GM19455 (cell line): ENCODE measurements at regions not wholly inside any gene's neighbourhood (a gene's known extent, or its start where the extent isn't known, plus 50 kb on each side); places are given as distances from the start of the nearest gene placed in this dataset.

Source experiments
- ATAC-seq: cut with Tn5 transposase; IDR thresholded peaks from one replicate; pipeline ENCODE4 v1.9.1; 2021; ENCODE audit not compliant: unreplicated experiment

DNA sequence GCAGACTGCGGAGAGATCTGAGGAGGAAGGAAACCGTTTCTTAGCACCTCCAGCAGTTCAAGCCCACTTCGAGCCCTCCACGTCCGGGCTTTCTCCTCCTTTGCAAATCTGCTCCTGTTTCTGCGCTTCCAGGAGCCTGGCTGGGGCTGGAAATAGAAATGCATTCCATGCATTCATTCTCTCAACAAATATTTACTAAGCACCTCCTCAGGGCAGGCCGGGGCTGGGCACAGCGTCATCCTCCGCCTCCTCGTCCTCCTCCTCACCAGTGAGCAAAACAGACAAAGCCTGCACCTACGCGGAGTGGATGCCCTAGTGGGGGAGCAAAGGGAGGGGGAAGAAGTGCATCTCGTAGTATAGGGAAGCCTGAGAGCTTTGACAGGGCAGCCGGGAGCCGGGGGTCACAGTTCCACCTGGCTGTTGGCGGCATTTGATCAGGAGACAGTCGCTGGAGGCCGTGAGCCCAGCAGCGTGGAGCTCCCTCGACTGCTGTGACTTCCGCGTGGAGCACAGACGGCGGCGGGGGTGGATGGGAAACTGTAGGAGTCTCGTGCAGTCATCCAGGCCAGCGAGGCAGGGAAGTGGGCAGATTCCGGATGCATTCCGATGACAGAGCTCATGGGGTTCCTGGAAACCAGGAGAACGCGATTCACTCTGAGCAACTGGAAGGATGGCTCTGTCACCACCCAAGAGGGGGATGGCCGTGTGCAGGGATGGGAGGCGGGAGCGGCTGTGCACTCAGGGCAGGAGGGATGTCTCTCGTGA lies 93.5 kb downstream of the SIK1 start:
- no peak for ATAC-seq

DNA sequence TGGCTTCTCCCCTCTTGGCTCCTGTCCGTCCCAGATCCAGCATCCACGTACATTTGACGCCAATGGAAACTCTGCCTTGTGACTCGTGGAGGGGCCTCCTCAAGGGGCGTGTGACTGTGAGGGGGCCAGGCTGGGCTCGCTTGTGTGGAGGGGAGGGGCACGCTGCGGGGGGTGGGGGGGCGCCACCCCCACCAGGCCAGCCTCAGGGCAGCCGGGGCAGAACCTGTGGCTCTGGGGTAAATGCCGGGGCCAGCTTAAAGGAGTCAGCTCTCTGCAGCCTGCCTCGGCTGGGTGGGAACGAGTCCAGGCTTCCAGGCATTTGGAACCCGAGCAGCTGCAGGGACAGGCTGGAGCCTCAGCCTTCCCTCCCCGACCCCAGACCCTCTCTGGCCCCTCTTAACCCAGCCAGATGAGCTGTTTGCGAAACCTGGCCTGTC lies 94.1 kb downstream of the SIK1 start:
- ATAC-seq = no peak

DNA sequence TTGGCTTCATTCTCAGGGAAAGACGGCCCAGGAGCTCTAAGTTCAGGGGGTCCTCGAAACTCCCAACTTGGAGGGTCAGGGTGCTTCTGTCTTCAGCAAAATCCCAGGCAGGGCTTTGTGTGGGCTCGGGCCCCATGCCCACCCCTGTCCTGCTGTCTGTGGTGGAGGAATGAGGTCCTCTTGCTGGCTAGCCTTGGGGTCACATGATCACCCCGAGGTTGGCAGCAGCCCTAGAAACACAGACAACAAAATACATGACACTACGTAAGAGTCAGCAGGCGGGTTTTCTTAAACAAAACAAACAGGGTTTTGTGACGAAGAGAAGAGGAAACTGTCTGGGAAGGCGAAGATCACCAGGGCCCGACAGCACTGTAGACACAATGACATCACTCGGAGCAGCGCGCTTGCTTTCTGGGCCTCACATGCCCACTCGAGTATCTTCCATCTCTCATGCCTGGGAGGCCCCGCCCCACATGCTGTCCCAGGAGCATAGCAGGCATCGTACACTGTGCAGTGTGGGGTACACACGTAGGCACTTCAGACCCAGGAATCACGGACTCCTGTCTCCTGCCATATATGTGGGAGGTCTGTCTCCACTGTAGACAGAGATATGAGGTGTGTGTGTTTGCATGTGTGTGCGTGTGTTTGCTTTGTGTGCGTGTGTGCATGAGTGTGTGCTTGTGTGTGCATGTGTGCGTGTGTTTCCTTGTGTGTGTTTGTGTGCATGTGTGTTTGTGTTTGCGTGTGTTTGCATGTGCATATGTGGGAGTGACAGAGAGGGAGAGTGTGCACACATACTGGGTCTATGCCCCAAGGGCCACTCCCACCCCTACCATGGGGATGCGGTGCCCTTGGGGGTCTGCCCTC lies 94.7 kb downstream of the SIK1 start:
- ATAC-seq = no peak

DNA sequence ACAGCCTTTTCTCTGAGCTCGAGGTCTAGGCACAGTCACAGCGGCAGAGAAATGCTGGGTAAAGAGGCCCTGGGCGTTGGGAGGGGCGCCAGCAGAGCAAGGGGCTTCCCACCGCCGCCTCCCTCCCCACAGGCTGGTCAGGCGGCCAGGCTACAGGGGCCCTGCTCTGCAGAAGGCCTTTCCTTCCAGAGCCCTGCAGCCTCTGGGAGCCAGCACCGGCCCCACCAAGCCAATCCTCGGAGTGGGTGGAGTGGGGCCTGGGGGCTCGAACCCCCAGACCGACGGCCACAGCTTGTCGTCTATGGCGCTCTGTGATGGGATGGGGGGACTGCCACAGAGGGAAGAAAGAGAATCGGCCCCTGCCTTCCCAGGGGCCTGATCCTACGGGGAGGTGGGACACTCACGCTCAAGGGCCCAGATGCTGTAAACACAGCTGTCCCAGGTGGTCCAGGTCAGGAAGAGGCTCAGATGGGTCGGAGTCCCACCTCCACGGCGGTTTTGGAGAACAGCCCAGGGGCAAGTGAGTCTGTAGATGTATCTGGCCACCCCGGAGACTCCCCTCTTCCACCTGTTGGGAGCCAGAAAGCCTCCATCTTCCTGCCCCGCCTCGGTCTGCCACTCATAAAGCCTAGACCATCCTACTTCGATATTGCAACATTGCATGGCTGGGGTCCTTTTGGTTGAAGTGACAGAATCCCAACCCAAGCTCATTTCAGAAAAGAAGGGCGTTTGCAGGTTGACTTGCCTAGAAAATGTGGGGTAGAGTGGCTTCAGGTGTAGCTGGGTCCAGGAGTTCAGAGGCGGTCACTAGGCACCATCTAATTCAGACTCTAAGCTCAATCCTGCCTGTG lies 95.6 kb downstream of the SIK1 start:
- ATAC-seq = no peak

DNA sequence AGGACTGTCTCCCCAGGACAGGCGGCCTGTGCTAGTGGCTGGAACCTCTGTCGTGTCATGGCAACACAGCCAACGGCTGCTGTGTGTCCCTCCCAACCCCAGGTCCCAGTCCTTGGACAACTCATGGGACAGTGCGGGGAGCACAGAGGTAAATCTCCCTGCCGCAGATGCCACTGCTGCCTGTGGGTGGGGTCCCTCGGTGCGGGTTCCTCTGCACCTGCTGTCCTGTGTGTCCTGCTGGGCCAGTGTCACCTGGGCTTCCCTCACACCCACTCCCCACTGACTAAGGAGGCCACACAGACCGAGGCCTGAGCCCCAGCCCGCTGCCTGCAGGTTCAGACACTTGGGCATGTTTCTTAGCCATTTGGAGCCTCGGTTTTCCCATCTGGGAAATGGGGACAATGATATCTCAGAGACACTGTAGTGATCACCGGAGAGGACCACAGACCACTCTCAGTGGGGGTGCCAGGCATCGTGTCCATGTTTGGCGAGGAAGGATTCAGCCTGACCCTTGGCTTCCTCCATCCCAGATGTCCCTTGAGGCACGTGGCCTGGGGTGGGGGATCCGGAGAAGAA lies 96.5 kb downstream of the SIK1 start:
- no peak for ATAC-seq

DNA sequence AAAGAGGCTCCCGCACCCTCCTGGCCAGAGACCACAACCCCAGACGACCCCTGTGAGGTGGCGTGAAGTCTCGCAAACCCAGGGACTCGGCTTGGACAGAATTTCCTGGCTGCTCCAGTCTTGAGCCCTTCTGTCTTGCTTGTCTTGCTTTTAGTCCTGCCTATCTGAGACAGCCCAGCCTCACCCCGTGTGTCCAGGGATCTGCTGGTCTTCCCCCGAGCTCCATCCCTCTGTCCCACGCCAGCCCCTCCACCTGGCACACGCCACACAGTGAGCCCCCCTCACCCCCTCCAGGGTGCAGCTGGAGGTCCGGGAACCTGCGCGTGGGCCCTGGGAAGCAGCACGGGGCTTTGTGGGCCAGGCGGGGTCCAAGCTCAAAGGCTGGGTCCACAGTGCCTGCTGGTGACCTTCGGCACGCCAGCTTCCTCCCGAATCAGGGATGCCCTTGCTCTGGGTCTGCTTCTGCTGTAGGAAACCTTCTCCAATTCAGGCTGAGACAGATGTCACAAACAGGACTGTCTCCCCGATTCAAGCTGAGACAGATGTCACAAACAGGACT lies 97.1 kb downstream of the SIK1 start:
- ATAC-seq = no peak

DNA sequence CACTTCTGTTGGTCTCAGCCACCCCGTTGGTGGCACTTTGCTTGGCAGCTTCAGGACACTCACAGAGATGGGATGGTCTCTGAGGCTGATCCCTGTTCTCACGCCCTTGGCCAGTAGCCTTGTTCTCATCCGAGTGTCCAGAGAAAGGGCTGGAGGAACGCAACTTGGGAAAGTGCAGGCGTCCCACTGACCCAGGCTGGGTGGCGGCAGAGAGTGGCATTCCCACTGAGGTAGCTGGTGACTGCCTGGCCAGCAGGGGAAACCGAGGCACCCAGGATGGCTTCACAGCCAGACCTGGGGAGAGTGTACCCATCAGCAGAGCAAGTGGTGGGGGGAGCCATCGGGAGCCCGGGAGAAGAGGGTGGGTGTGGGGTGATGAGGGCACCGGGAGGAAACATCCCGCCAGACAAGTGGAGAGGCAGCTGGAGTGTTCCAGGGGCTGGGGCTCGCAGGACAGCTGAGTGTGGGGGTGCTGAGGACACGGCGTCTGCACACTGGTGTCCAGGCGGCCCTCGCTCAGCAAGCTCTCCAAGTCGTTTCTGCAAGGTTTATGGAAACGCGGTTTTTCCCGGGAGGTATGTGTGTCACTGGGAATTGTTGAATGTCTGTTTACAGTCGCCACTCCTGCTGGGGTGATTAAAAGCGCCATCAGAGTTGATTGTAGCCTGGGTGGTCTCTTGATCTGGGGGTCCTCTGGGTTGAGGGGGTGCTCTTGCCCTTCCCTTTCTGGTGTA lies 97.8 kb downstream of the SIK1 start:
- ATAC-seq = no peak

DNA sequence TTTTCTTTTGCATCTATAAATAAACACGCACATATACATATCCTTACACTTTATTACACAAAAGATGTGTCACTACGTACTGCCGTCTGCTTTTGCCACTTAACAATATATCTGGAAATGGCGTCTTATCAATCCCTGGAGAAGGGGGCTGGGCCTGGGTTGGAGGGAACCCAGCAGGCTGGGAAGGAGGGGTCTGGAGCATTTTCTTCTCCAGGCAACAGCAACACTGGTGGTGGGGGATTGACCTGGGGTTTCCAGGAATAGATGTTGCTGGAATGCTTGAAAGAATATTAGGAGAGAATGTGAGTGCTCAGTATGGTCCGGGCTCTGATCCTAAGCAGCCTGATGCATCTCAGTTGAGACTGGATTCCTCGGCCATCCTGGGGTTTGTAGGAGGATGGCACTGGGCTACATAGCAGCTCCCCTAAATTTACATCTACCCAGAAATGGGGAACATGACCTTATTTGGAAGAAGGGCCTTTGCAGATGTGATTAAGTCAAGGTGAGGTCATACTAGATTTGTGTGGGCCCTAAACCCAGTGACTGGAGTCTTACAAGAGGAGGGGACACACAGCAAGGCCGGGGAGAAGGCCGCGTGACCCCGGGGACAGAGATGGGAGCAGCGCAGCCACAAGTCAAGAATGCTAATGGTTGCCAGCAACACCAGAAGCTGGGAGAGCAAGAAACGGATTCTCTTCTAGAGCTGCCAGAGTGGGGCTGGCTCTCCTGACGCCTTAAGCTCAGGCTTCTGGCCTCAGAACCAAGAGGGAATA lies 98.6 kb downstream of the SIK1 start:
- no peak for ATAC-seq

DNA sequence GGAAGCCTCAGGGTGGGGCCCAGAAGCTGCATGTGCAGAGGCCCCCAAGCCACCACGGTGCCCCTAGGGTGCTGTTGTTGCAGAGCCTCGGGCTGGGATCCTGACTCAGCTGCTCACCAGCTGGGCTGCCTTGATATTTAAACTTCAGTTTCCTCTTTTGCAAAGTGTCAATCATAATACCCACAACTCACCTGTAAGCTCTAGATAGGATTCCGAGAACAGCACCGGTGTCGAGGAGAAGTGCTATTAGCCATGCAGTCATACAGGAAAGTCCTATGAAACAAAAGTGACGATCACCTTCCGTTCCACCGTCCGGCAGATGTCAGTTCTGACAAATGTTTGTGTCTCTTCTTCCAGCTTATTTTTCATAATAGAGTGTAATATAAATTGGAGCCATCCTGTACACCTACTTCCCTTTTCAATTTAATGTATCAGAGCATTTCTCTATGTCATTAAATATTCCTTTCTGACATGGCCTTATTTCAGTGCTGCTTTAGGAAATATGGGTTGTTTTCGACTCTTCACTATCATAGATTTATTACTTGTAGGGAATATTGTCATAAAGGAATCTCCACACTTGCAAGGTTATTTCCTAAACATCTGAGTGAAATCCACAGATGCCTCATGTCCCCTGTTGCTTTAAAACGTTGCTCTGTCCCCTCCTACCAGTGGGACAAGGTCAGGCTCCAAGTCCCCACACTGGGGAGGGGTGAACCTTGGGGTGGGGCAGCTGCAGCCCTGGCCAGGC lies 100.8 kb downstream of the SIK1 start:
- no peak for ATAC-seq

DNA sequence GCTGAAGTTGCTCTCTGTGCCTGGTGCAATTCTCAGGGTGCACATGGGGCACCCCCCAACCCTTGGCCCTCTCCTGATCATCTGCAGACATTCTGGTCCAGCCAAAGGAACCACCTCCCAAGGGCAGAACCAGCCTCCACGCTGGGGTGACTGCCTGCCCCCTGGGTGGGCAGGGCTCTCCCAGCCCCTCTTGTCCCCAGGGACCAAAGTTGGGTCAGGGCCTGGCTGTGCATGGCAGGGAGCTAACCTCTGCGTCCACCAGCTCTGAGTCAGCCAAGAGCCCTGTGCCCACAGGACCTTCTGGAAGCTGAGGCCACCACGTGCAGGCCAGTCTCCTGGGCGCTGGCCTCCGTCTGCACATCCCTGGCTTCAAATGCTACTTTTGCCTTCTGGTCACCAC lies 101.9 kb downstream of the SIK1 start:
- no peak for ATAC-seq

DNA sequence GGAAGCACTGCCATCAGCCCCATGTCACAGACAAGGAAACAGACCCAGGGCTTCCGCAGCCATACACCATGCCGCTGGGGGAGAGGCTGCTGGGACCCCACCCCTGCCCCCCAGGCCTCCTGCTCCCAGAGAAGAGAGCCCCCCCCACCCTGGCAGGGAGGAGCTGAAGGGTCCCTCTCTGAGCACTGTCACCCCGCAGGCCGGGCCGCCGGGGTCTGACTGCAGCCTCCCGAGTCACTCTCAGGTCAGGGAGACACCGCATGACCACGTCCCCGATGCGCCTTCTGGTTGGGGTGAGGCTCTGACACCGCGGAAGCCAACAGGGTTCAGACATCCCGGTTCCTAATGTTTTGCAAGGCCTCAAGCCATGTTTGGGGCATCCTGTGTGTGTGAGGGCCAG lies 102.3 kb downstream of the SIK1 start:
- no peak for ATAC-seq

DNA sequence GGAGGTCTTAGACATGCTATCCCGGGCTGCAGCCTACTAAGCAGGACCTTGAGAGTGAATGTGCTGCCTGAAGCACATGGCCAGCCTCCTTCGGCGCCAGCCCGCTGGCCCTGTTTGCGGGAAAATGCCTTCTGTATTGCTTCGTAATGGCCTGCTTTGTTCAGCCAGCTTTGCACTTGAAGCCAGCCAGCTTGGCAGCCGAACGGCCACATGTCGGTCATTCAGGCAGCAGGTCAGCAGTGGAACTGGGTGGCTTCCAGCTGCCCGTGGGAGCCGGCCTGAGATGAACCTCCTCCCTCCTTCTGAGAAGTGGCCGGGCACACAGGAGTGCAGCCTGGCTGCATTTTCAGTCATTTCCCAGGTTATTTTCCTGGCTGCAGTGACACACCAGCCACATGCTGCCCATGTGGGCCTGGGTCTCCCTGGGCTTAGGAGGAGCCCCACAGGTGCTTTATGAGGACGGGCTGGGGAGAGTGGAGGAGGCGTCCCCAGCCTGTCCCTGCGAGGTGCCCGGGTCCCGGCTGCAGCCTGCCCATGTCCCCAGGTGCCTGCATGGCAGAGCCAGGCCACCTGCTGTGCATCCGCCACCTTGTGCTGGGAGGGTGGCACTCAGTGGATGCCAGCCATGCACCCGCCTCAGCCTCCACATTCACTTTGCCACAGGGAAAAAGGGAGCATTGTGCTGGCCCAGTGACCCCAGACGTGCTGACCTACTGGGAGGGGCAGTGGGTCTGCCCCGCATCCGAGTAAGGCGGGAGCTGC lies 103.5 kb downstream of the SIK1 start:
- no peak for ATAC-seq

DNA sequence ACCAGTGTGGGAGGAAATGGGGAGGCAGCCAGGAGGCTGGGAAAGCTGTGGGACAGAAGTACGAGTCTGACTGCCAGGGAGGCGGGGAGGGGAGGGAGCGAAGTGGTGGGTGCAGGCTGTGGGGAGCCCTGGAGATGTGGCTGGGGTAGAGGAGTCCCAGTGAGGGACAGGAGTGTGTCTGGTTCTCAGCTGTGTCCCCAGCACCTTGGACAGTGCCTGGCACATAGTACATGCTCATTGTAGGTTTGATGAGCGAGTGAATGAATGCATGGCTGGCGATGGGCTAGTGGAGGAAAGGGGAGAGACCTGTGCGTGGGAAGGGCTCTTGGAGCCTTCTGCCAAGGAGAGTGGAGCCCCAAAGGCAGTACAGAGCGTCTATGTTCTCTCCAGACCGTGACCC lies 104.1 kb downstream of the SIK1 start:
- no peak for ATAC-seq

DNA sequence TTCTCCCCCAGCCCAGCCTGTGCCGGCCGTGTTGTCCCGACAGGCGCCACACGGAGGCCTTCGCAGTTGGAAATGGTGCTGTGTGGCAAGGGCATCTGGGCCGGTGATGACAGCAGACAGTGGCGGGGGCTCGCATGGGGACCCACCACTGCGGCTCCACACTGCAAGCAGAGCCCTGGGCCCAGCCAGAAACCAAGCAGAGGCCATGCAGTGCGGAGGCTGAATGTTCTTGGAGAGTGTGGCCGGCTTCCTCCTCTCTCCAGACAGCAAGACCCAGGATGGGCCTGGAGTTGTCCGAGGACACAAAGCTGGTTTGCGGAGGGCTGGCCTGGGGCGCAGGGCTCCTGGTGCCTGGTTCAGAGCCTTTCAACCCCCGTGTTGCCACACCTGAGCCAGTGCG lies 104.6 kb downstream of the SIK1 start:
- ATAC-seq = no peak

DNA sequence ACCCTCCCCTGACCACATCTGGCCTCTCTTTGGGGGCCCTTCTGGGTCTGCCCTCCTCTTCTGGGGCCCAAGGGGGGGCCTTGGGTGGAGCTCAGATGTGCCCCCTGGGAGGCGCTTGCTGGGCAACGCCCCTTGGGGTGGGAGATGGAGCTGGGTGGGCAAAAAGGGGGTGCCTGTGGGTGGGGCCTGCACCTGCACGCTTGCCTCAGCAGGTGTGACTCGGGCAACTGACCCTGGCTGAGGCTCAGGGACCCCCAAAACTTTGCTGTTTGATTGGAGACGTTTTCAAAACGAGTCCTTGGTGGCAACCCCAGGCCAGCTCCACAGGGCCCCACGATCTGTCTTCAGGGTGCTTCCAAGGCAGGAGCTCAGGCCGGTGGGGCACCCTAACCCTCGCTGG lies 105.3 kb downstream of the SIK1 start:
- ATAC-seq = no peak

DNA sequence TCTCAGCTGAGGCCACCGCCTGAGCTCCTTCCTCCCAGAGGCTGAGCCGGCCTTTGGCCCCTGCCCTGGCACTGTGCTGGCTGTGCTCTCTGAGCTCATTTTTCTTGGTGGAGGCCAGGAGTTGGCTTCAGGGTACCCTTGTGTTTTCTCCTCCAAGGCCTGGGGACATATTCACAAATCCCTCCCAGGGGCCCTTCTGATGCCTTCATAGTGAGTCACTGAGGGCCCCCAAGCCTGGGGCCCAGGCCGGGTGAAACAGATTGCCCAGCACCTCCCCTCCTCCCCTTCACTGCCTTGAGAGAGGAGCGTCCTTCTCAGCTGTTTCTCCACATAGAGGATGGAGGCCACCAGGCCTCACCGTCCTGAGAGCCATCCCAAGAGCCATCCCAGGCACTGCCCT lies 105.8 kb downstream of the SIK1 start:
- ATAC-seq = no peak

DNA sequence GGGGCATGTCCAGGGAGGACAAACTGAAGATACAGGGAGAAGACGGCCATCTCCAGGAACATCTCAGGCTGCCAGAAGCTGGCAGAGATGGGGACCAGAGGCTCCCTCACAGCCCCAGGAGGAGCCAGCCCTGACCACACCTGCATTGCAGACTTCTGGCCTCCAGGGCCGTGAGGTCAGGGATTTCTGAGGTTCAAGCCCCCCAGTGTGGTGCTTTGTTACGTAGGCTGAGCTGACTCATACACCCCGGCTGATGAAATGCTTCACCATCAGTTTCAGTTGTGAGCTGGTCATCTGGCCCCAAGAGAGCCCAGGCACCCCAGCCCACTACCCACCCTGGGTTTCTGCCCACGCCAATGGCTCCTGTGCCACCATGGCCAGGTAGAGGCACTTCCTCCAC lies 106.4 kb downstream of the SIK1 start:
- ATAC-seq = no peak
